HFFc6 (cell line): ENCODE measurements at regions not wholly inside any gene's neighbourhood (a gene's known extent, or its start where the extent isn't known, plus 50 kb on each side); places are given as distances from the start of the nearest gene placed in this dataset.

Source experiments
- DNase-seq: peaks from one replicate; pipeline ENCODE4 v3.0.0-alpha.2; 2018
- H3K27ac Mint-ChIP-seq: 2 replicates; pipeline ENCODE4 v1.8.0; 2020; ENCODE audit warnings: mild to moderate bottlenecking, mixed read lengths
- H3K27me3 Mint-ChIP-seq: 2 replicates; pipeline ENCODE4 v1.8.0; 2021; ENCODE audit warnings: mild to moderate bottlenecking, moderate library complexity, mixed read lengths; ENCODE audit not compliant: insufficient read depth
- H3K36me3 Mint-ChIP-seq: 2 replicates; pipeline ENCODE4 v1.8.0; 2021; ENCODE audit warnings: low read depth, mixed read lengths
- H3K4me1 Mint-ChIP-seq: 2 replicates; pipeline ENCODE4 v1.8.0; 2020; ENCODE audit warnings: low read depth, mixed read lengths
- H3K4me3 Mint-ChIP-seq: 2 replicates; pipeline ENCODE4 v1.8.0; 2020; ENCODE audit warnings: mild to moderate bottlenecking, moderate library complexity, mixed read lengths
- H3K9me3 Mint-ChIP-seq: 2 replicates; pipeline ENCODE4 v1.8.0; 2020; ENCODE audit warnings: mild to moderate bottlenecking, mixed read lengths
- CTCF ChIP-seq: fragments of 200-600 bp; sonication (generic); IDR thresholded peaks from 2 replicates; pipeline ENCODE4 v1.5.0; 2021; ENCODE audit warnings: antibody characterized with exemption, mild to moderate bottlenecking

GRCh38 chr11:91047882-91048281 is 825.0 kb upstream of the CHORDC1 start:
- Mint-ChIP-seq H3K27ac (no peak overlapping the region), H3K36me3 (no peaks in the 10 kb centered on the region), H3K9me3 (peaks cover 28% of the 10 kb centered on the region), H3K4me3 (no peak overlapping the region), H3K4me1 (no peaks in the 10 kb centered on the region), H3K27me3 (no peaks in the 10 kb centered on the region)
- TF ChIP-seq CTCF = no peak
- DNase-seq = no peak

- H3K4me1 Mint-ChIP-seq = no peaks in the 10 kb centered on the region
- no peaks in the 10 kb centered on the region for H3K36me3 Mint-ChIP-seq
- no peak overlapping the region for H3K4me3 Mint-ChIP-seq
- no peak for TF ChIP-seq CTCF
- DNase-seq = no peak
- no peaks in the 10 kb centered on the region for H3K27me3 Mint-ChIP-seq
- no peak overlapping the region for H3K27ac Mint-ChIP-seq
- H3K9me3 Mint-ChIP-seq = peaks cover 26% of the 10 kb centered on the region
These were observed 823.4 kb upstream of the CHORDC1 start for GRCh38 chr11:91046261-91046660.

GRCh38 chr11:91041626-91042025 is 818.8 kb upstream of the CHORDC1 start:
- no peaks in the 10 kb centered on the region for H3K4me1 Mint-ChIP-seq
- DNase-seq = no peak
- H3K9me3 Mint-ChIP-seq = peaks cover 14% of the 10 kb centered on the region
- no peak overlapping the region for H3K27ac Mint-ChIP-seq
- no peaks in the 10 kb centered on the region for H3K27me3 Mint-ChIP-seq
- no peak for TF ChIP-seq CTCF
- no peaks in the 10 kb centered on the region for H3K36me3 Mint-ChIP-seq
- H3K4me3 Mint-ChIP-seq = no peak overlapping the region

- no peak overlapping the region for H3K27ac Mint-ChIP-seq
- DNase-seq = no peak
- no peak overlapping the region for H3K4me3 Mint-ChIP-seq
- no peaks in the 10 kb centered on the region for H3K27me3 Mint-ChIP-seq
- peaks cover 28% of the 10 kb centered on the region for H3K9me3 Mint-ChIP-seq
- no peaks in the 10 kb centered on the region; the same call in 1 of the 2 replicates for H3K36me3 Mint-ChIP-seq
- H3K4me1 Mint-ChIP-seq = no peaks in the 10 kb centered on the region
- TF ChIP-seq CTCF = no peak
These were observed 800.9 kb upstream of the CHORDC1 start for GRCh38 chr11:91023731-91024130.

GRCh38 chr11:91011503-91011902 is 788.7 kb upstream of the CHORDC1 start:
- no peak overlapping the region for H3K27ac Mint-ChIP-seq
- H3K36me3 Mint-ChIP-seq = no peaks in the 10 kb centered on the region; the same call in 1 of the 2 replicates
- no peaks in the 10 kb centered on the region for H3K27me3 Mint-ChIP-seq
- no peak overlapping the region for H3K4me3 Mint-ChIP-seq
- DNase-seq = no peak
- no peaks in the 10 kb centered on the region for H3K4me1 Mint-ChIP-seq
- no peak for TF ChIP-seq CTCF
- H3K9me3 Mint-ChIP-seq = peaks cover 43% of the 10 kb centered on the region

GRCh38 chr11:91005458-91005857 is 782.6 kb upstream of the CHORDC1 start:
- H3K4me1 Mint-ChIP-seq = no peaks in the 10 kb centered on the region
- no peaks in the 10 kb centered on the region for H3K36me3 Mint-ChIP-seq
- H3K4me3 Mint-ChIP-seq = no peak overlapping the region
- no peak overlapping the region for H3K27ac Mint-ChIP-seq
- TF ChIP-seq CTCF = no peak
- H3K27me3 Mint-ChIP-seq = peaks cover 2% of the 10 kb centered on the region; the same call in 1 of the 2 replicates
- no peak for DNase-seq
- H3K9me3 Mint-ChIP-seq = peaks cover 51% of the 10 kb centered on the region
